Spinal cord (tissue), 9 donors: ENCODE measurements at regions not wholly inside any gene's neighbourhood (a gene's known extent, or its start where the extent isn't known, plus 50 kb on each side); places are given as distances from the start of the nearest gene placed in this dataset.

Experiments
- DNase-seq, 6 donors: peaks; one replicate each; pipeline versions ENCODE4 v3.0.0 to v3.0.0-alpha.2; 2013 to 2015; ENCODE audit warnings: low spot score in 6 of 6, low read depth in 4 of 6
- H3K27ac ChIP-seq: one replicate; pipeline ENCODE4 v1.5.1; 2013; ENCODE audit warnings: low read depth, low read length, control low read depth
- H3K27me3 ChIP-seq: one replicate; pipeline ENCODE4 v1.6.1; 2013; ENCODE audit warnings: low read length; ENCODE audit not compliant: control insufficient read depth, insufficient read depth
- H3K36me3 ChIP-seq: one replicate; pipeline ENCODE4 v1.6.1; 2013; ENCODE audit warnings: low read length; ENCODE audit not compliant: control insufficient read depth, insufficient read depth
- H3K4me1 ChIP-seq: one replicate; pipeline ENCODE4 v1.6.1; 2013; ENCODE audit warnings: low read length; ENCODE audit not compliant: control insufficient read depth, insufficient read depth
- H3K4me3 ChIP-seq: one replicate; pipeline ENCODE4 v1.5.1; 2013; ENCODE audit warnings: low read depth, low read length, control low read depth
- H3K9me3 ChIP-seq: one replicate; pipeline ENCODE4 v1.6.1; 2013; ENCODE audit warnings: low read length; ENCODE audit not compliant: control insufficient read depth, insufficient read depth
- WGBS: methylation state at CpG from one replicate; pipeline ENCODE4 v1.1.5; 2013; ENCODE audit warnings: missing lambda C conversion rate; ENCODE audit not compliant: insufficient coverage; 5-methylcytosine and 5-hydroxymethylcytosine counted together
- donor health status: healthy.

- no peaks in the 10 kb centered on the region for H3K9me3 ChIP-seq
- no peak overlapping the region for H3K27ac ChIP-seq
- WGBS, result no CpG with 5 or more reads among the region's 1 CpG
- DNase-seq, result no peak
- H3K27me3 ChIP-seq, result no peaks in the 10 kb centered on the region
- H3K4me3 ChIP-seq, result no peak overlapping the region
- H3K36me3 ChIP-seq, result no peaks in the 10 kb centered on the region
- H3K4me1 ChIP-seq, result no peaks in the 10 kb centered on the region
Observed at GRCh38 chr1:42096554-42096953, 56.7 kb upstream of the GUCA2B start.

DNA sequence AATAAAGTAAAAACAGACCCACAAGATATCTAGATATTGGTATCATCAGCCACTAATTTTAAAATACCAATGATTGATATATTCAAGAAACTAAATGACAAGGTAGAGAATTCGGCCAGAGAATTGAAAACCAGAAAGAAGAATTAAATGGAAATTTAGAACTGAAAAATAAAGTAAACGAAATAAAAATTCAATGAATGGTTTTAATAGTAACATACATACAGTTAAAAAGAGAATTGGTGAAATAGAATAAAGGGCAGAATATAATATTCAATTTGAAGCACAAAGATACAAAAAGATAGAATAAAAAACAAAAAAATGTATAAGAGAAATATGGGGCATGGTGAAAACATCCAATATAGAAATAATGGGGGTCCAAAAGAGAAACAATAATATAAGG is 64.0 kb upstream of the GUCA2B start:
- no peak for DNase-seq
- Histone ChIP-seq H3K27ac (no peak overlapping the region), H3K4me1 (no peaks in the 10 kb centered on the region), H3K9me3 (peaks cover 4% of the 10 kb centered on the region), H3K36me3 (no peaks in the 10 kb centered on the region), H3K4me3 (no peak overlapping the region), H3K27me3 (no peaks in the 10 kb centered on the region)
- no CpG with 5 or more reads among the region's 2 CpGs for WGBS

- peak in 2 of 6 donors; percentile 4 to 20 for DNase-seq
Observed at GRCh38 chr1:42086146-42086545, 67.1 kb upstream of the GUCA2B start.

DNA sequence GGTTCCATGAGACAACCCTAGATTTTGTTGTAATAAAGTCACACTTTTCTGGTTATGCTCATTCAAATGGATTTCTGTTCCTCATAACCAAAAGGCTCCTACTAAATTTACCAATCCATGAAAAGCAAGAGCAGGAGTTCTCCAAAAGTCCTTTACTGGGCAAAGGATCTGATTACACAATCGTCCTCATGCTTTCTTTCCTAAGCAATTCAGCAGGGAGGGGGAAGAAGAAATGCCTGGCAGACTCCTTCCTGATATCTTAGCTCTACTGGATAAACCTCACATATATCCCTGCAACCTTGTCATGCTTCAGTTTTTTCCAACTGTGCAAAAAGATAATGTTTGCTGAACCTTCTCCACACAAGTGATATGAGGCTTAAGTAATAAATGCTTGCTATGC is 67.6 kb upstream of the GUCA2B start:
- no peaks in the 10 kb centered on the region for H3K36me3 ChIP-seq
- H3K4me3 ChIP-seq, result no peak overlapping the region
- no peaks in the 10 kb centered on the region for H3K27me3 ChIP-seq
- peaks cover 4% of the 10 kb centered on the region for H3K9me3 ChIP-seq
- no peaks in the 10 kb centered on the region for H3K4me1 ChIP-seq
- peak in 1 of 6 donors; percentile 7 for DNase-seq
- WGBS, result no CpG with 5 or more reads among the region's 1 CpG
- H3K27ac ChIP-seq, result no peak overlapping the region

More at GRCh38 chr1:42086146-42086545, 67.1 kb upstream of the GUCA2B start:
- Histone ChIP-seq H3K4me3 (no peak overlapping the region), H3K27ac (no peak overlapping the region), H3K9me3 (peaks cover 4% of the 10 kb centered on the region), H3K27me3 (no peaks in the 10 kb centered on the region), H3K4me1 (no peaks in the 10 kb centered on the region), H3K36me3 (no peaks in the 10 kb centered on the region)

- Histone ChIP-seq H3K27ac (no peak overlapping the region), H3K4me1 (no peaks in the 10 kb centered on the region), H3K27me3 (no peaks in the 10 kb centered on the region), H3K9me3 (no peaks in the 10 kb centered on the region), H3K4me3 (no peak overlapping the region), H3K36me3 (no peaks in the 10 kb centered on the region)
- WGBS, result 83% methylated on average over 2 of the region's 2 CpGs
- DNase-seq, result no peak
Observed at GRCh38 chr1:42081475-42081874, 71.7 kb upstream of the GUCA2B start.

DNA sequence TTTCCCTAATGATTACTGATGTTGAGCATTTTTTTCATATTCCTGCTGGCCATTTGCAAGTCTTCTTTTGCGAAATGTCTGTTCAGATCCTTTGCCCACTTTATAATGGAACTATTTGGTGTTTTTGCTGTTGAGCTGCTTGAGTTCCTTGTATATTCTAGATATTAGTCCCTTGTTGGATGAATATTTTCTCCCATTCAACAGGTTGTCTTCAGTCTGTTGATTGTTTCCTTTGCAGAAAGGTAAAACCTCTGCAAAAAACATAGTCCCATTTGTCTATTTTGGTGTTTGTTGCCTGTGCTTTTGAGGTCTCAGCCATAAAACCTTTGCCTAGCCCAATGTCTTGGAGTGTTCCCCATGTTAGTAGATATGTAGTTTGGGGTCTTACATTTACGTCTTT is 78.0 kb upstream of the GUCA2B start:
- no CpG with 5 or more reads among the region's 2 CpGs for WGBS
- no peaks in the 10 kb centered on the region for H3K9me3 ChIP-seq
- H3K36me3 ChIP-seq, result no peaks in the 10 kb centered on the region
- H3K4me3 ChIP-seq, result no peak overlapping the region
- no peak for DNase-seq
- no peak overlapping the region for H3K27ac ChIP-seq
- H3K4me1 ChIP-seq, result no peaks in the 10 kb centered on the region
- H3K27me3 ChIP-seq, result no peaks in the 10 kb centered on the region

DNA sequence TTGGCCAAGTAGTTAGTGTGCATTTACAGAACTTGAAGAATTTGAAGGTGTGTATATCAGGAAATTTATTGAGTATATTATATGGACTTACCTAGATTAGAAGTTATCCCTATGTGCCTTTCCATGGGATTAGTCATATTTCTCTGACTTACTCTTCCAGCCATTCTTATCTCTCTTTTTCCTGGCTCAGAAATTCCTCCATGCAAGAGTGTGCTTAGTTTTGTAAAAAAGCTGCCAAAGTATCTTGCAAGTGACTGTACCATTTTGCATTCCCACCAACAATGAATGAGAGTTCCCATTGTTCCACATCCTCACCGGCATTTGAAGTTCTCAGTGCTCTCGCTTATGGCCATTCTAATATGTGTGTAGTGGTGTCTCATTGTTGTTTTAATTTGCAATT is 82.2 kb upstream of the GUCA2B start:
- no CpG with 5 or more reads among the region's 2 CpGs for WGBS

GRCh38 chr1:42057800-42058199 is 95.4 kb upstream of the GUCA2B start:
- Histone ChIP-seq H3K36me3 (no peaks in the 10 kb centered on the region), H3K4me3 (no peak overlapping the region), H3K27me3 (no peaks in the 10 kb centered on the region), H3K4me1 (no peaks in the 10 kb centered on the region), H3K27ac (no peak overlapping the region), H3K9me3 (no peaks in the 10 kb centered on the region)
- DNase-seq, result no peak
- WGBS, result no CpG with 5 or more reads among the region's 3 CpGs

More for the DNA sequence above, 82.2 kb upstream of the GUCA2B start:
- no peaks in the 10 kb centered on the region for H3K4me1 ChIP-seq
- no peak overlapping the region for H3K4me3 ChIP-seq
- no peaks in the 10 kb centered on the region for H3K27me3 ChIP-seq
- H3K36me3 ChIP-seq, result no peaks in the 10 kb centered on the region
- DNase-seq, result no peak
- no peaks in the 10 kb centered on the region for H3K9me3 ChIP-seq
- H3K27ac ChIP-seq, result no peak overlapping the region

DNA sequence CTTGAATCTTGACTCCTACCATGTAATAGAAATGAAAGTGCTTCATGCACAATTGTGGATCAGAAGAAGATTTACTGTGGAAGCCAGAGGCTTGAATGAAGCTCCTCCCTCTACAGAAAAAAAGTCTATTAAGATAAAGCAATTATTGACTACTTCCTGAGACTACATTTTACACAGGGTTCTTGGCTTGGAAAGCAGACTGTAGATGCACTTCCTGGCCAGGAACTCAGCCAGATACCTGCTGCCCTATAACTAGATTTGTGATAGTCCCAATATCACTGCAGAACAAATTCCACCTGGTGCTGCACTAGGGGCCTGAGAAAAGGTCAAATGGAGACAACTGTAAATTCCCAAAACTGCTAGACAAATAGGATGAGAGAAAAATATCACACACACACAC is 96.8 kb upstream of the GUCA2B start:
- H3K4me3 ChIP-seq, result no peak overlapping the region
- no peaks in the 10 kb centered on the region for H3K36me3 ChIP-seq
- no peak overlapping the region for H3K27ac ChIP-seq
- no peaks in the 10 kb centered on the region for H3K9me3 ChIP-seq
- H3K27me3 ChIP-seq, result no peaks in the 10 kb centered on the region
- DNase-seq, result no peak
- no peaks in the 10 kb centered on the region for H3K4me1 ChIP-seq

- Histone ChIP-seq H3K4me1 (no peaks in the 10 kb centered on the region), H3K4me3 (no peak overlapping the region), H3K9me3 (no peaks in the 10 kb centered on the region), H3K36me3 (no peaks in the 10 kb centered on the region), H3K27ac (no peak overlapping the region), H3K27me3 (no peaks in the 10 kb centered on the region)
- no CpG with 5 or more reads among the region's 1 CpG for WGBS
- DNase-seq, result no peak
Observed at GRCh38 chr1:42055061-42055460, 98.1 kb upstream of the GUCA2B start.
